ENCODE measurements at regions not wholly inside any gene's neighbourhood (a gene's known extent, or its start where the extent isn't known, plus 50 kb on each side); places are given as distances from the start of the nearest gene placed in this dataset.
A peak's percentile ranks its signal among the peaks of the same experiment; 100 is the strongest.

GRCh38 chr13:44058624-44059215, 179.0 kb downstream of the LACC1 start:
- no peak for DNase-seq

DNA sequence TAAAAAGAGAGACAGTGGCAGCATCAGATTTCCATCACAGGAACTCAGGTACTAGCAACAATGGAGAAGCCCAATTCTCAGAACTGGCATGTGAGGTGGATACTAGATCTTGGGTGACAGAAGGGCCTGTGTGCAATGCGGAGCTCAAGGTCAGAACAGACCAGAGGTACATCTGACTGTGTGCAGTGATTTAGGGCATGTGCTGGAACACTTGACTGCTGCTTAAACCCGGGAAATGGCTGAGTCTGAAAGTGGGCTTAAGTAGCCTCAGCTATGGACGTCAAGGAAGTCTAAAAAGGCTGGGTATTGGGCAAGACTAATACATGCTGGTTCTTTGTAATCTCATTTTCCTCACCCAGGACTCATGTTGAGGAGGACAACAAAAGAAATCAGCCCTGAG, 182.2 kb downstream of the LACC1 start:
- no peak for DNase-seq

DNA sequence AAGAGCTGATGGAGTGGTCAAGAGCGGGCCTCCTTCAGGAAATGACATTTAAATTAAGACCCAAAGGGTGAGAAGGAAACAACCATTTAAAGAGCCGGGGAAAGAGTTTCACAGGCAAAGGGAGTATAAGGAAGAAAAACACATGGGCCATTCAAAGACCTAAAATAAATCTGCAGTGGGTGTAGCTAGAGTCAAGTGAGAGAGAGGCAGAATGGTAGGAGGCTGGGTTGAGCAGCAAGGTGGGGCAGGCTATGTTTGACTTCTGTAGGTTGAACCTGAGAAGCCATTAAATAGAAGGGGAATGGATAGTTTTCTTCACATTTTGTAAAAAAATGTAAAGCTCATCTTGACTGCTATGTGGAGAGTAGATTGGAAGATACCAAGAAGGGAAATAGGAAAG, 183.8 kb downstream of the LACC1 start:
- DNase-seq, result no peak

- no peak for DNase-seq
Observed at GRCh38 chr13:44063881-44064280, 184.2 kb downstream of the LACC1 start.

DNA sequence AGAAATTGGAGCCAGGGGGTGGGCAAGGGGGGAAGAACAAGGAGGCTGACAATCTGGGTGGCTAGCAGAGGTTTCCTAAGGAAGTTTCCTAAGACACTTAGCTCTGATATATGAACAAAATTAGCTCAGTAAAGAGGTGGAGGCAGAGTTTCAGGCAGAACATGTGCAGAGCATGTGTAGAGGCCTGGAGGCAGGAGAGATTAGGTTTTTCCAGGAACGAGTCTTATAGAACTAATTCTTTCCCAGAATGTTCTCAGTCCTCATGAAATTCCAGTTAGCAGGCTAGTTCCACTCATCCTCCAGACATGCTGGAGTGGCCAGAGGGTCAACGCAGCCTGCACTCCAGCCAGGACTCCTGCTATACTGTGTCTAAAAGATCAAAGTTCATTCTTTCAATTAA, 184.7 kb downstream of the LACC1 start:
- no peak for DNase-seq

GRCh38 chr13:44068169-44068568, 188.5 kb downstream of the LACC1 start:
- DNase-seq, result no peak

DNA sequence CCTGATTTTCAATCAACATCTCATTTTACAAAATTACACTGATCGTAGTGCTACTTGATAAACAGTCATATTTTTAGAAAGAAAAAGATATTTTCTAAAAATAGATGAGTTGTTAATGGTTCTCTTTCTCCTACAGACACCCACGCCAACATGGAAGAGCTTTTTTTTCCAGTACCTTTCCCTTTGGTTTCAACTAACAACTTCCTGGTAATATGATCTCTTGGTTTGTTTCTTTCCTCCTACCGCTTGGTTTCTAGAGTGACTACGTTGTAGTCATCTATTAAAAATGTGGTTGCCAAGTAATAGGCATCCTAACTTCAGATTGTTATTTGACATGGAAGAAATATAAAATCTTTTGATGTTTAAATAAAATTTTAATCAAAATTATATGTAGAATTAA, 189.0 kb downstream of the LACC1 start:
- DNase-seq, result peak; percentile 8 to 9

- DNase-seq, result no peak
Observed at GRCh38 chr13:44072536-44072935, 192.8 kb downstream of the LACC1 start.

GRCh38 chr13:44074611-44075010, 194.9 kb downstream of the LACC1 start:
- DNase-seq, result no peak

GRCh38 chr13:44075113-44075512, 195.4 kb downstream of the LACC1 start:
- no peak for DNase-seq

- no peak for DNase-seq
Observed at GRCh38 chr13:44078806-44079376, 199.2 kb downstream of the LACC1 start.

DNA sequence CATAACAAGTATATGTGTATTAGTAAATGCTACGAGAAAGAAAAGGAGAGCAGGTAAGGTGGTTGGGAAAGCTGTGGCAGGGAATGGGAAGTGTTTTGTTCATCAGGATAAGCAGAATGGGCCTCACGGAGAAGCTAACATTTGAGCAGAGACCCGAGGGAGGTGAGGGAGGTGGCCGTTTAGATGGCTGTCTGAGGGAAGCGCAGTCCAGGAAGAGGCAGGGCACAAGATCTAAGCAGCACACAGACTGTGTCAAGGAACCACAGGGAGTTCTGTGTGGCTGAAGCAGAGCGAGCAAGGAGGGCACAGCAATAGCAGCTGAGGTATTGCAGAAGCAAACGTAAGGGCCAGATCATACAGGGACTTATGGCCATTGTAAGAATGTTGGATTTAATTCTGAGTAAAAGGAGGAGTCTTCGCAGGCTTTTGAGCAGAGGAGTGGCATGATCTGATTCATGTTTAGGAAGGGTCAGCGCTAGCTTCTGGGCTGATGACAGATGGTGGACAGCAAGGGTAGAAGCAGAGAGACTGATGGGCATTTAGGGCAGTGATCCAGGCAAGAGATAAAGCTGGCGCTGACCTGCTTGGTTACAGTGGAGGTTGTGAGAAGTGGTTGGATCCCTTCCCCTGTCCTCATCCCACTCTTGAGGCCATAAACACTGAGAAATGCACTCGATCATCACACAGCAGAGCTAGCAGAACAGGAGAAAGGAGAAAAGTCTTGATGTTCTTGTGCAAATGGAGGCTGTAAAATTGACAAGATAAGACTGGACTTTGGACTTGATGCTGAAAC, 199.9 kb downstream of the LACC1 start:
- no peak for DNase-seq

DNA sequence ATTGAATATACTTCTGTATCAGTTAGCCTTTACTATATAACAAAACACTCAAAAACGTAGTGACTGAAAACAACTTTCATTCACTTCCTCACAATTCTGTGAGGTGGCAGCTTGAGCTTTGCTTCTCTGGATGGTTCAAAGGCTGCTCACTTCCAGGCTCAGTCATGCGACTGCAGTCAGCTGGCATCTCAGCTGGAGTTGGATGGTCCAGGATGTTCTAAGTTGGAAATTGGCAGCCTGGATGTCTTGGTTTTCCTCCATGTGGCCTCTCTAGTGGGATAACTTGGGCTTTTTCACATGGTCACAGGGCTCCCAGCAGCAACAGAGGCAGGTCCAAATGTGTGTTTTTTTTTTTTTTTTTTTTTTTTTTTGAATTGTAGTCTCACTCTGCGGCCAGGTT, 204.4 kb downstream of the LACC1 start:
- no peak for DNase-seq

DNA sequence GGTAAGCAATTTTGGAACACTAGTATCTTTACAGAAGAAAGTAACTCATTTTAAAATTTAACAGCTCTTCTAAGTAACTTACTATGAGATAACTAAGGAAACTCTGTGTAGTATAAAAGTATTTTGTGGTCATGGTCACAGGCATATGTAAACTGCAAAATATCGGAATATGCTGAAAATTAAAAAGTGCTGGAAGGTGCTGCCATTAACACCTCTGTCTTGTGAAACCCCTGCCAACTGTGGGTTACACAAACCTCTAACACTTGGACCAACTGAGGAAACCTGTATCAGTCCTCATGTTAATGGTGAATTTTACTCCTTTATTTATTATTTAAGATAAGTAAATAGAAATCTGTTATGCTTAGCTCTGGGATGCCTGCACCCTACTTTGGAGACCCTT, 206.7 kb downstream of the LACC1 start:
- DNase-seq, result no peak

DNA sequence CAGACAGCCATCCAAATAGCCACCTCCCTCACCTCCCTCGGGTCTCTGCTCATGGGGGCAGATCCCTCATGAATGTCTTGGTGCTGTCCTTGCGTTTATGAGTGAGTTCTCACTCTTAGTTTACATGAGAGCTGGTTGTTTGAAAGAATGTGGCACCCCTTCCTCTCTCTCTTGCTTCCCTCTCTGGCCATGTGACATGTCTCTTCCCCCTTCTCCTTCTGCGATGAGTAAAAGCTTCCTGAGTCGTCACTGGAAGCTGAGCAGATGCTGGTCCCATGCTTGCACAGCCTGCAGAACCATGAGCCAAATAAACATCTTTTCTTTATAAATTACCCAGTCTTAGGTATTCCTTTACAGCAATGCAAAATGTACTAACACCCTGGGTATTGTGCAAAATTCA, 208.7 kb downstream of the LACC1 start:
- no peak for DNase-seq

DNA sequence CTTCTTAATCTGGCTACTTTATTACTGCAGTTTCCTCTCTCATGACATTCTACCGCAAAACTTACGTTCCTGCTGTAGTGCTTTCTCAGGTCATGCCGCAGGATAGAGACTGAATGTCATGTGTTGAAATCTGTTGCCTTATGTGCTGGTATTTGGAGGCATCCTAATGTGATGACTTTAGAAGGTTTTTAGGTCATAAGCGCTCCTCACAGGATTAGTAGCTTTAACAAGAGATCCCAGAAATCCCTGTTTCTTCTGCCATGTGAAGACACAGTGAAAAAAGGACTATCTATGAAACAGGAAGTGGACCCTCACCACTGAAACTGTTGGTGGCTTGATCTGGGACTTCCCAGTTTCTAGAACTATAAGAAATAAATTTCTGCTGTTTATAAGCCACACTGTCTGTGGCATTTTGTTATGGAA, 209.3 kb downstream of the LACC1 start:
- DNase-seq, result no peak

- DNase-seq, result no peak
Observed at GRCh38 chr13:44089452-44089851, 209.7 kb downstream of the LACC1 start.

GRCh38 chr13:44092078-44092970, 212.6 kb downstream of the LACC1 start:
- DNase-seq, result no peak

GRCh38 chr13:44093607-44094564, 214.2 kb downstream of the LACC1 start:
- no peak for DNase-seq

- no peak for DNase-seq
Observed at GRCh38 chr13:44096901-44097300, 217.2 kb downstream of the LACC1 start.

DNA sequence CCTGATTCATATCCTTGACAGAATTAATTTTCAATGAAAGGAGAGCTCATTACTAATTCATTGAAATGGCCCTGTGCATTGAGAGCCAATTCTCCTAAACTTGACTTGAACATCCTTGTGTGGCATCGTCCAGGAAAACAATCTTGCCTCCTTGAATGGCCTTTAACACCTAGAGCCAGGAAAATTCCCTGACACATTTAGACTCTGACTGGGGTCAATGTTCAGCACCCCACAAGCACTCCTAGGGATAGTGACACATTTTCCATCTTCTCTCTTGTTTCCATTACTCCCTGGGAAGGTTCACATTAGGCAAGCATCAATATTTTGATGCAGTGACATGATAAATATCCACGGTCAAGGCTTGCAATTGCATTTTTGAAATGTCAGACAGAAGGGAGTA, 218.9 kb downstream of the LACC1 start:
- no peak for DNase-seq

Measured in NCI-H526 (cell line).